BJ (cell line): ENCODE measurements at regions not wholly inside any gene's neighbourhood (a gene's known extent, or its start where the extent isn't known, plus 50 kb on each side); places are given as distances from the start of the nearest gene placed in this dataset.

Experiments used
- CTCF ChIA-PET: fragments of 350-600 bp; formaldehyde crosslinking; extraction: SDS; loops from one replicate; lab custom pipeline; 2021; ENCODE audit warnings: antibody characterized with exemption, inconsistent platforms; lab: Yijun Ruan, JAX
- POLR2A ChIA-PET: fragments of 300-600 bp; sonication (Branson Sonifier 250); formaldehyde crosslinking; extraction: SDS; loops from one replicate; lab custom pipeline; 2021; ENCODE audit warnings: antibody characterized with exemption; lab: Charles Lee
- DNase-seq: peaks from one replicate; pipeline ENCODE4 v3.0.0-alpha.2; 2011; ENCODE audit warnings: low read depth
- H3K27me3 ChIP-seq: 2 replicates; pipeline ENCODE4 v1.6.0; 2011; ENCODE audit warnings: low read length; ENCODE audit not compliant: control insufficient read depth, insufficient read depth
- H3K36me3 ChIP-seq: 2 replicates; pipeline ENCODE4 v1.5.1; 2011; ENCODE audit warnings: low read length; ENCODE audit not compliant: control insufficient read depth, insufficient read depth
- H3K4me3 ChIP-seq: 2 replicates; pipeline ENCODE4 v1.5.1; 2011; ENCODE audit warnings: low read depth, mild to moderate bottlenecking, control low read depth, low read length
- CTCF ChIP-seq: IDR thresholded peaks from 2 replicates; pipeline ENCODE4 v1.5.1; 2011; ENCODE audit warnings: low read depth, mild to moderate bottlenecking, control low read depth, inconsistent platforms, low read length, moderate library complexity; ENCODE audit not compliant: insufficient read depth

GRCh38 chr3:193836511-193836910 lies 243.5 kb downstream of the OPA1 start:
- no peaks in the 10 kb centered on the region for H3K36me3 ChIP-seq
- TF ChIP-seq CTCF, result no peak
- POLR2A ChIA-PET, result interaction anchor here (0.5 kb wide), 1 partner anchor 786 kb away, joined by 13 read pairs; no protein-coding TSS in a partner anchor
- H3K27me3 ChIP-seq, result no peaks in the 10 kb centered on the region
- no peak for DNase-seq
- CTCF ChIA-PET, result no interaction called here
- no peak overlapping the region for H3K4me3 ChIP-seq

- H3K4me3 ChIP-seq, result no peak overlapping the region
- ChIA-PET POLR2A (no interaction called here), CTCF (no interaction called here)
- TF ChIP-seq CTCF, result no peak
- no peaks in the 10 kb centered on the region for H3K36me3 ChIP-seq
- no peaks in the 10 kb centered on the region for H3K27me3 ChIP-seq
- DNase-seq, result no peak
These were observed 243.9 kb downstream of the OPA1 start for GRCh38 chr3:193836918-193837317.

- Histone ChIP-seq H3K4me3 (no peak overlapping the region), H3K27me3 (peaks cover 2% of the 10 kb centered on the region; the same call in 1 of the 2 replicates), H3K36me3 (no peaks in the 10 kb centered on the region)
- no peak for TF ChIP-seq CTCF
- no peak for DNase-seq
- ChIA-PET POLR2A (no interaction called here), CTCF (interaction anchor here (1.0 kb wide), 1 partner anchor 57 kb away, joined by 3 read pairs; no protein-coding TSS in a partner anchor)
These were observed 244.4 kb downstream of the OPA1 start for GRCh38 chr3:193837347-193837827.

GRCh38 chr3:193840111-193840641 lies 247.2 kb downstream of the OPA1 start:
- H3K27me3 ChIP-seq, result peaks cover 2% of the 10 kb centered on the region
- no peak for DNase-seq
- H3K36me3 ChIP-seq, result no peaks in the 10 kb centered on the region
- H3K4me3 ChIP-seq, result no peak overlapping the region
- TF ChIP-seq CTCF, result no peak
- CTCF ChIA-PET, result no interaction called here
- POLR2A ChIA-PET, result no interaction called here

- Histone ChIP-seq H3K36me3 (no peaks in the 10 kb centered on the region), H3K4me3 (no peak overlapping the region), H3K27me3 (peaks cover 3% of the 10 kb centered on the region)
- ChIA-PET CTCF (no interaction called here), POLR2A (no interaction called here)
- no peak for TF ChIP-seq CTCF
- DNase-seq, result no peak
These were observed 248.6 kb downstream of the OPA1 start for GRCh38 chr3:193841581-193841980.
